GM23338 (cell line): ENCODE measurements at regions not wholly inside any gene's neighbourhood (a gene's known extent, or its start where the extent isn't known, plus 50 kb on each side); places are given as distances from the start of the nearest gene placed in this dataset.

Experiments
- ATAC-seq: fragments of 200-7000 bp; cut with Tn5 transposase; 3 replicates; pipeline ENCODE4 v1.9.1; 2020
- DNase-seq: peaks from one replicate; pipeline ENCODE4 v3.0.0-alpha.2; 2015; ENCODE audit warnings: low spot score
- H2AFZ ChIP-seq: fragments of 200-600 bp; sonication (generic); 2 replicates; pipeline ENCODE4 v1.8.0; 2016; ENCODE audit warnings: antibody characterized with exemption, mild to moderate bottlenecking, moderate library complexity
- H3F3A ChIP-seq: fragments of 200-600 bp; sonication (generic); replicated peaks from 2 replicates; pipeline ENCODE4 v1.8.0; 2017; ENCODE audit warnings: antibody characterized with exemption, mixed run types, low read depth
- H3K27ac ChIP-seq: fragments of 200-600 bp; sonication (generic); 2 replicates; pipeline ENCODE4 v1.6.1; 2016; ENCODE audit warnings: low read depth
- H3K27me3 ChIP-seq: fragments of 200-600 bp; sonication (generic); 2 replicates; pipeline ENCODE4 v1.8.0; 2016; ENCODE audit warnings: mild to moderate bottlenecking, mixed run types, moderate library complexity; ENCODE audit not compliant: insufficient read depth
- H3K36me3 ChIP-seq: fragments of 200-600 bp; sonication (generic); 2 replicates; pipeline ENCODE4 v1.8.0; 2016; ENCODE audit warnings: mild to moderate bottlenecking; ENCODE audit not compliant: insufficient read depth
- H3K4me1 ChIP-seq: fragments of 200-600 bp; sonication (generic); 2 replicates; pipeline ENCODE4 v1.8.0; 2016; ENCODE audit warnings: mild to moderate bottlenecking, moderate library complexity; ENCODE audit not compliant: insufficient read depth
- H3K4me2 ChIP-seq: fragments of 200-600 bp; sonication (generic); 2 replicates; pipeline ENCODE4 v1.7.1; 2017; ENCODE audit warnings: mixed run types
- H3K4me3 ChIP-seq: fragments of 200-600 bp; sonication (generic); 2 replicates; pipeline ENCODE4 v1.6.1; 2016; ENCODE audit warnings: mixed run types
- H3K79me2 ChIP-seq: fragments of 200-600 bp; sonication (generic); replicated peaks from 2 replicates; pipeline ENCODE4 v1.8.0; 2017; ENCODE audit warnings: mild to moderate bottlenecking; ENCODE audit not compliant: insufficient read depth
- H3K9me2 ChIP-seq: fragments of 200-600 bp; sonication (generic); 2 replicates; pipeline ENCODE4 v1.8.0; 2017; ENCODE audit not compliant: insufficient read depth
- H4K20me1 ChIP-seq: fragments of 200-600 bp; sonication (generic); replicated peaks from 2 replicates; pipeline ENCODE4 v1.8.0; 2017; ENCODE audit warnings: mild to moderate bottlenecking; ENCODE audit not compliant: insufficient read depth
- H3K27ac Mint-ChIP-seq: 2 replicates; pipeline ENCODE4 v1.8.0; 2020; ENCODE audit warnings: inconsistent platforms, mild to moderate bottlenecking, moderate library complexity, mixed read lengths
- H3K27me3 Mint-ChIP-seq: 3 replicates; pipeline ENCODE4 v1.8.0; 2022; ENCODE audit warnings: low read depth, mild to moderate bottlenecking, moderate library complexity, mixed read lengths, inconsistent platforms; ENCODE audit not compliant: insufficient read depth, poor library complexity
- H3K36me3 Mint-ChIP-seq: 3 replicates; pipeline ENCODE4 v1.8.0; 2021; ENCODE audit warnings: low read depth, mild to moderate bottlenecking, inconsistent platforms, moderate library complexity, mixed read lengths
- H3K4me1 Mint-ChIP-seq: 3 replicates; pipeline ENCODE4 v1.8.0; 2020; ENCODE audit warnings: mild to moderate bottlenecking, inconsistent platforms, mixed read lengths
- H3K4me3 Mint-ChIP-seq: 3 replicates; pipeline ENCODE4 v1.8.0; 2021; ENCODE audit warnings: moderate library complexity, mild to moderate bottlenecking, inconsistent platforms, mixed read lengths
- H3K9me3 Mint-ChIP-seq: 3 replicates; pipeline ENCODE4 v1.8.0; 2020; ENCODE audit warnings: moderate library complexity, mild to moderate bottlenecking, inconsistent platforms, mixed read lengths
- CREB1 ChIP-seq: fragments of 250-450 bp; sonication (Bioruptor Pico); IDR thresholded peaks from 2 replicates; pipeline ENCODE4 v1.5.0; 2020; ENCODE audit warnings: low read depth, mild to moderate bottlenecking, moderate library complexity
- CTCF ChIP-seq, 2 experiments: fragments of 200-600 bp in 1 of 2; sonication (generic) in 1 of 2; conservative IDR thresholded peaks; 2 replicates each; pipeline versions ENCODE4 v1.5.1 to v1.6.1; 2016 to 2017; ENCODE audit warnings: antibody characterized with exemption in 2 of 2, low read depth in 2 of 2, mild to moderate bottlenecking in 2 of 2, moderate library complexity in 1 of 2
- ETS1 ChIP-seq: IDR thresholded peaks from 2 replicates; pipeline ENCODE4 v1.6.1; 2016; ENCODE audit warnings: antibody characterized with exemption
- EZH2 ChIP-seq: fragments of 200-600 bp; sonication (generic); IDR thresholded peaks from one replicate; pipeline ENCODE4 v1.8.0; 2017; ENCODE audit warnings: antibody characterized with exemption, mild to moderate bottlenecking, low read depth; ENCODE audit not compliant: unreplicated experiment
- JUNB ChIP-seq: IDR thresholded peaks from one replicate; pipeline ENCODE4 v1.6.1; 2016; ENCODE audit warnings: antibody characterized with exemption; ENCODE audit not compliant: unreplicated experiment
- NANOG ChIP-seq: IDR thresholded peaks from 2 replicates; pipeline ENCODE4 v1.6.1; 2016; ENCODE audit warnings: antibody characterized with exemption, borderline replicate concordance
- POLR2AphosphoS5 ChIP-seq: IDR thresholded peaks from 2 replicates; pipeline ENCODE4 v1.6.1; 2016; ENCODE audit warnings: antibody characterized with exemption, low read depth
- REST ChIP-seq: IDR thresholded peaks from one replicate; pipeline ENCODE4 v1.6.1; 2018; ENCODE audit warnings: antibody characterized with exemption; ENCODE audit not compliant: unreplicated experiment

- ATAC-seq (no peak), DNase-seq (no peak)
- Histone ChIP-seq H3K4me1 (peaks cover 7% of the 10 kb centered on the region; the same call in 1 of the 2 replicates), H4K20me1 (no peaks in the 10 kb centered on the region), H3K4me2 (peak overlapping the region; percentile 4; the same call in 1 of the 2 replicates), H3K9me2 (no peaks in the 10 kb centered on the region), H3K36me3 (no peaks in the 10 kb centered on the region), H3K79me2 (no peaks in the 10 kb centered on the region), H2AFZ (peak overlapping the region; percentile 0), H3K4me3 (no peak overlapping the region), H3K27ac (no peak overlapping the region), H3K27me3 (no peaks in the 10 kb centered on the region), H3F3A (no peaks in the 10 kb centered on the region)
- no peaks in the 10 kb centered on the region for H3K36me3 Mint-ChIP-seq
- no peak overlapping the region for H3K27ac Mint-ChIP-seq
- TF ChIP-seq POLR2AphosphoS5, result no peak
- TF ChIP-seq CTCF (conservative IDR thresholded peaks at IDR 0.05; ENCODE audit: low read depth in 2 of 2), result no peak
- no peak for TF ChIP-seq REST
- no peak for TF ChIP-seq ETS1
- TF ChIP-seq NANOG, result no peak
- peaks cover 7% of the 10 kb centered on the region for H3K27me3 Mint-ChIP-seq
- peaks cover 22% of the 10 kb centered on the region for H3K4me1 Mint-ChIP-seq
- H3K4me3 Mint-ChIP-seq, result no peak overlapping the region
- H3K9me3 Mint-ChIP-seq, result no peaks in the 10 kb centered on the region
These were observed 96.2 kb upstream of the TMPO start for GRCh38 chr12:98419081-98419794.

GRCh38 chr12:98419795-98420404 is 95.5 kb upstream of the TMPO start:
- peaks cover 7% of the 10 kb centered on the region; the same call in 1 of the 2 replicates for H3K4me1 ChIP-seq
- no peak overlapping the region for H3K4me2 ChIP-seq
- H3K27ac ChIP-seq, result no peak overlapping the region

More at GRCh38 chr12:98419795-98420404, 95.5 kb upstream of the TMPO start:
- Histone ChIP-seq H2AFZ (peak overlapping the region; percentile 0), H3K36me3 (no peaks in the 10 kb centered on the region), H3K4me3 (no peak overlapping the region), H3K9me2 (no peaks in the 10 kb centered on the region), H4K20me1 (no peaks in the 10 kb centered on the region), H3K27me3 (no peaks in the 10 kb centered on the region), H3K79me2 (no peaks in the 10 kb centered on the region), H3F3A (no peaks in the 10 kb centered on the region)
- H3K27me3 Mint-ChIP-seq, result peaks cover 4% of the 10 kb centered on the region
- H3K36me3 Mint-ChIP-seq, result no peaks in the 10 kb centered on the region
- peaks cover 22% of the 10 kb centered on the region for H3K4me1 Mint-ChIP-seq
- DNase-seq (no peak), ATAC-seq (peak; percentile 21)
- no peak overlapping the region for H3K4me3 Mint-ChIP-seq
- H3K9me3 Mint-ChIP-seq, result no peaks in the 10 kb centered on the region
- H3K27ac Mint-ChIP-seq, result no peak overlapping the region
- TF ChIP-seq EZH2, result no peak
- no peak for TF ChIP-seq CREB1 (CRISPR knock-in tag)
- TF ChIP-seq JUNB, result no peak
